A549 (cell line): ENCODE measurements at regions not wholly inside any gene's neighbourhood (a gene's known extent, or its start where the extent isn't known, plus 50 kb on each side); places are given as distances from the start of the nearest gene placed in this dataset.

ENCODE experiments used
- ATAC-seq, 2 experiments: fragments of 200-7000 bp in 1 of 2; fragments of >200 bp in 1 of 2; cut with Nextera tagmentation in 1 of 2; cut with Tn5 transposase in 1 of 2; 3 replicates each; pipeline versions ENCODE4 v1.8.0 to v1.9.1; 2018 to 2020; ENCODE audit warnings: mild to moderate bottlenecking in 1 of 2, moderate library complexity in 1 of 2
- CTCF ChIA-PET: fragments of 300-600 bp; sonication (Branson Sonifier 250); formaldehyde crosslinking; extraction: SDS; loops from one replicate; lab custom pipeline; 2021; ENCODE audit warnings: antibody characterized with exemption, inconsistent platforms; lab: Yijun Ruan, JAX
- POLR2A ChIA-PET: fragments of 350-600 bp; formaldehyde crosslinking; extraction: SDS; loops from one replicate; lab custom pipeline; 2021; ENCODE audit warnings: antibody characterized with exemption, inconsistent platforms; lab: Yijun Ruan, JAX
- DNase-seq, 2 experiments: peaks; one replicate each; pipeline versions ENCODE4 v3.0.0 to v3.0.0-alpha.2; 2011 to 2016; ENCODE audit warnings: low read depth in 1 of 2, low spot score in 1 of 2
- FAIRE-seq: peaks from 2 replicates; lab custom pipeline; 2011; peaks lifted over from hg19 to GRCh38; lab: Jason Lieb, UNC
- H3K27ac ChIP-seq, 2 experiments: fragments of >200 bp; sonication (Bioruptor Twin); formaldehyde crosslinking; 3 replicates each; pipeline ENCODE4 v1.5.1; 2016 to 2017
- H3K4me1 ChIP-seq: fragments of >200 bp; sonication (Bioruptor Twin); formaldehyde crosslinking; 3 replicates; pipeline ENCODE4 v1.6.1; 2016
- H3K4me2 ChIP-seq: fragments of >200 bp; sonication (Bioruptor Twin); formaldehyde crosslinking; 3 replicates; pipeline ENCODE4 v1.6.1; 2016
- H3K4me3 ChIP-seq: fragments of >200 bp; sonication (Bioruptor Twin); formaldehyde crosslinking; 3 replicates; pipeline ENCODE4 v1.5.1; 2016
- H3K9me3 ChIP-seq: fragments of >200 bp; sonication (Bioruptor Twin); formaldehyde crosslinking; 3 replicates; pipeline ENCODE4 v1.6.1; 2016
- BCL3 ChIP-seq: fragments of >200 bp; sonication (Bioruptor Twin); formaldehyde crosslinking; IDR thresholded peaks from 3 replicates; pipeline ENCODE4 v1.6.1; 2016
- CHD4 ChIP-seq: fragments of 200-600 bp; sonication (generic); IDR thresholded peaks from 2 replicates; pipeline ENCODE4 v1.6.1; 2016; ENCODE audit warnings: antibody characterized with exemption, mild to moderate bottlenecking, borderline replicate concordance
- HOXB5 ChIP-seq: fragments of 250-450 bp; sonication (Bioruptor Pico); IDR thresholded peaks from 2 replicates; pipeline ENCODE4 v1.5.0; 2020; ENCODE audit warnings: mild to moderate bottlenecking, moderate library complexity
- JUN ChIP-seq, 2 experiments: fragments of >200 bp; sonication (Bioruptor Twin); formaldehyde crosslinking; IDR thresholded peaks; 2 replicates in 1 of 2; 3 replicates in 1 of 2; pipeline ENCODE4 v1.6.1; 2016 to 2017
- JUNB ChIP-seq: fragments of >200 bp; sonication (Bioruptor Twin); formaldehyde crosslinking; IDR thresholded peaks from 2 replicates; pipeline ENCODE4 v1.6.1; 2016
- MAFK ChIP-seq: fragments of 450-650 bp; IDR thresholded peaks from 2 replicates; pipeline ENCODE4 v1.6.1; 2014; ENCODE audit not compliant: partially characterized antibody
- MAX ChIP-seq: IDR thresholded peaks from 2 replicates; pipeline ENCODE4 v1.6.1; 2012
- MYC ChIP-seq: IDR thresholded peaks from 2 replicates; pipeline ENCODE4 v1.6.1; 2012; ENCODE audit warnings: mild to moderate bottlenecking, inconsistent platforms, low read length, improper control_type of control experiment, borderline replicate concordance
- PBX3 ChIP-seq: IDR thresholded peaks from 2 replicates; pipeline ENCODE4 v1.6.1; 2012
- POLR2AphosphoS2 ChIP-seq: conservative IDR thresholded peaks from 2 replicates; pipeline ENCODE4 v1.6.1; 2012; ENCODE audit warnings: low read length, improper control_type of control experiment, inconsistent platforms
- REST ChIP-seq: fragments of 200-600 bp; sonication (generic); IDR thresholded peaks from 2 replicates; pipeline ENCODE4 v1.6.1; 2016; ENCODE audit warnings: antibody characterized with exemption, mild to moderate bottlenecking, moderate library complexity
- ZNF302 ChIP-seq: fragments of 250-450 bp; sonication (Bioruptor Pico); IDR thresholded peaks from 2 replicates; pipeline ENCODE4 v1.9.0; 2021; ENCODE audit warnings: inconsistent platforms, mild to moderate bottlenecking, moderate library complexity
- ZSCAN20 ChIP-seq: fragments of 250-450 bp; sonication (Bioruptor Pico); IDR thresholded peaks from 2 replicates; pipeline ENCODE4 v1.8.0; 2022; ENCODE audit warnings: mild to moderate bottlenecking, moderate library complexity
- WGBS: methylation state at CpG from one replicate; pipeline ENCODE4 v1.1.6; 2017; ENCODE audit errors: missing lambda C conversion rate; 5-methylcytosine and 5-hydroxymethylcytosine counted together
- TF ChIP-seq, protein P1 (sequence below): fragments of >200 bp; sonication (Bioruptor Twin); formaldehyde crosslinking; IDR thresholded peaks from 3 replicates; pipeline ENCODE4 v1.5.1; 2016
- TF ChIP-seq, protein P2 (sequence below): fragments of 250-450 bp; sonication (Bioruptor Pico); IDR thresholded peaks from 2 replicates; pipeline ENCODE4 v1.5.0; 2021; ENCODE audit warnings: mild to moderate bottlenecking, moderate library complexity, borderline replicate concordance

DNA sequence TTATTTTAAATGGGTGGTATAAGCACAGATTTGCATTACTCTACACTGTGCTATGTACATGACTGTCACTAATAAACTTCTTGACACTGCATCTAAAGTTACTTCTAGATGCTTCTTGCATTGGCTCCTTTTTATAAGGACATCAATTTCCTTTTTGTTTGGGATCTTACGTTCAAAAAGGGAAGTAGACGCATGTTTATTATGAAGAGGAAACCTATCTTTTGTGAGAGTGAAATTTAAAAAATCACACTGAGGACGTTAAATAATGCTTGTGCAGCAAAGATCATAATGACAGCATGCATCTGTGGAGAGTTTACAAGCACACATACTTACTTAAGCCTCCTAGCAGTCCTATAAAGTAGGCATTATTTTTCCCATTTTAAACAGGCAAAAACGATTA, 479.5 kb downstream of the CD83 start:
- Histone ChIP-seq H3K4me3 (no peak overlapping the region), H3K27ac (no peak overlapping the region), H3K4me1 (0 out of 3 replicates have a peak, but pooled peaks cover 6% of the 10 kb centered on the region), H3K4me2 (no peak overlapping the region), H3K9me3 (no peaks in the 10 kb centered on the region)
- ChIA-PET CTCF (no interaction called here), POLR2A (no interaction called here)
- no peak for TF ChIP-seq ZSCAN20 (CRISPR knock-in tag)
- TF ChIP-seq REST, result no peak
- no peak for TF ChIP-seq JUN (IDR thresholded peaks at IDR 0.05)
- TF ChIP-seq POLR2AphosphoS2, result no peak
- no peak for TF ChIP-seq MYC
- no peak for TF ChIP-seq MAFK
- TF ChIP-seq, protein P1, sequence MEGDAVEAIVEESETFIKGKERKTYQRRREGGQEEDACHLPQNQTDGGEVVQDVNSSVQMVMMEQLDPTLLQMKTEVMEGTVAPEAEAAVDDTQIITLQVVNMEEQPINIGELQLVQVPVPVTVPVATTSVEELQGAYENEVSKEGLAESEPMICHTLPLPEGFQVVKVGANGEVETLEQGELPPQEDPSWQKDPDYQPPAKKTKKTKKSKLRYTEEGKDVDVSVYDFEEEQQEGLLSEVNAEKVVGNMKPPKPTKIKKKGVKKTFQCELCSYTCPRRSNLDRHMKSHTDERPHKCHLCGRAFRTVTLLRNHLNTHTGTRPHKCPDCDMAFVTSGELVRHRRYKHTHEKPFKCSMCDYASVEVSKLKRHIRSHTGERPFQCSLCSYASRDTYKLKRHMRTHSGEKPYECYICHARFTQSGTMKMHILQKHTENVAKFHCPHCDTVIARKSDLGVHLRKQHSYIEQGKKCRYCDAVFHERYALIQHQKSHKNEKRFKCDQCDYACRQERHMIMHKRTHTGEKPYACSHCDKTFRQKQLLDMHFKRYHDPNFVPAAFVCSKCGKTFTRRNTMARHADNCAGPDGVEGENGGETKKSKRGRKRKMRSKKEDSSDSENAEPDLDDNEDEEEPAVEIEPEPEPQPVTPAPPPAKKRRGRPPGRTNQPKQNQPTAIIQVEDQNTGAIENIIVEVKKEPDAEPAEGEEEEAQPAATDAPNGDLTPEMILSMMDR, result no peak
- no peak for TF ChIP-seq PBX3
- no peak for TF ChIP-seq JUNB
- no peak for TF ChIP-seq ZNF302 (CRISPR knock-in tag)
- TF ChIP-seq BCL3, result no peak
- no peak for TF ChIP-seq CHD4
- no peak for TF ChIP-seq MAX
- TF ChIP-seq, protein P2, sequence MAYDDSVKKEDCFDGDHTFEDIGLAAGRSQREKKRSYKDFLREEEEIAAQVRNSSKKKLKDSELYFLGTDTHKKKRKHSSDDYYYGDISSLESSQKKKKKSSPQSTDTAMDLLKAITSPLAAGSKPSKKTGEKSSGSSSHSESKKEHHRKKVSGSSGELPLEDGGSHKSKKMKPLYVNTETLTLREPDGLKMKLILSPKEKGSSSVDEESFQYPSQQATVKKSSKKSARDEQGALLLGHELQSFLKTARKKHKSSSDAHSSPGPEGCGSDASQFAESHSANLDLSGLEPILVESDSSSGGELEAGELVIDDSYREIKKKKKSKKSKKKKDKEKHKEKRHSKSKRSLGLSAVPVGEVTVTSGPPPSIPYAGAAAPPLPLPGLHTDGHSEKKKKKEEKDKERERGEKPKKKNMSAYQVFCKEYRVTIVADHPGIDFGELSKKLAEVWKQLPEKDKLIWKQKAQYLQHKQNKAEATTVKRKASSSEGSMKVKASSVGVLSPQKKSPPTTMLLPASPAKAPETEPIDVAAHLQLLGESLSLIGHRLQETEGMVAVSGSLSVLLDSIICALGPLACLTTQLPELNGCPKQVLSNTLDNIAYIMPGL (CRISPR knock-in tag), result no peak
- TF ChIP-seq HOXB5 (CRISPR knock-in tag), result no peak
- ATAC-seq (no peak), DNase-seq (no peak), FAIRE-seq (no peak)
- 71% methylated on average over 4 of the region's 4 CpGs for WGBS
